Fibroblast of lung (primary cell): ENCODE measurements at regions not wholly inside any gene's neighbourhood (a gene's known extent, or its start where the extent isn't known, plus 50 kb on each side); places are given as distances from the start of the nearest gene placed in this dataset.

ENCODE experiments used
- DNase-seq, 2 donors: peaks; one replicate each; pipeline versions ENCODE4 v3.0.0 to v3.0.0-alpha.2; 2010; ENCODE audit warnings: low read depth in 2 of 2
- H2AFZ ChIP-seq: 2 replicates; pipeline ENCODE4 v1.5.1; 2012; ENCODE audit warnings: low read length, control low read depth, inconsistent platforms
- H3K27ac ChIP-seq: 2 replicates; pipeline ENCODE4 v1.5.1; 2011; ENCODE audit warnings: low read length, control low read depth; ENCODE audit not compliant: insufficient read depth
- H3K27me3 ChIP-seq: 2 replicates; pipeline ENCODE4 v1.5.1; 2011; ENCODE audit warnings: mild to moderate bottlenecking, low read length; ENCODE audit not compliant: control insufficient read depth, insufficient read depth
- H3K36me3 ChIP-seq: 2 replicates; pipeline ENCODE4 v1.5.1; 2011; ENCODE audit warnings: low read length; ENCODE audit not compliant: control insufficient read depth, insufficient read depth
- H3K4me1 ChIP-seq: 2 replicates; pipeline ENCODE4 v1.5.1; 2011; ENCODE audit warnings: low read length; ENCODE audit not compliant: control insufficient read depth, insufficient read depth; ENCODE audit errors: extremely low read depth
- H3K4me2 ChIP-seq: 2 replicates; pipeline ENCODE4 v1.5.1; 2011; ENCODE audit warnings: low read length, control low read depth; ENCODE audit not compliant: insufficient read depth; ENCODE audit errors: extremely low read depth
- H3K4me3 ChIP-seq, 4 experiments: fragments of 200-600 bp in 1 of 4; sonication (generic) in 1 of 4; replicated peaks in 1 of 4; 2 replicates each; pipeline ENCODE4 v1.5.1; 2011 to 2016; ENCODE audit warnings: low read length in 4 of 4, low read depth in 3 of 4, mild to moderate bottlenecking in 3 of 4, control low read depth in 2 of 4, inconsistent platforms in 1 of 4, mixed read lengths in 1 of 4; ENCODE audit not compliant: insufficient read depth in 1 of 4; ENCODE audit errors: control extremely low read depth in 1 of 4
- H3K79me2 ChIP-seq: 2 replicates; pipeline ENCODE4 v1.5.1; 2012; ENCODE audit warnings: mild to moderate bottlenecking, low read length, inconsistent platforms; ENCODE audit not compliant: control insufficient read depth, insufficient read depth
- H3K9ac ChIP-seq: 2 replicates; pipeline ENCODE4 v1.5.1; 2011; ENCODE audit warnings: mild to moderate bottlenecking, low read length, control low read depth; ENCODE audit not compliant: insufficient read depth
- H3K9me3 ChIP-seq: 2 replicates; pipeline ENCODE4 v1.5.1; 2012; ENCODE audit warnings: low read depth, low read length; ENCODE audit not compliant: control insufficient read depth, insufficient read depth
- H4K20me1 ChIP-seq: 2 replicates; pipeline ENCODE4 v1.5.1; 2011; ENCODE audit warnings: low read length; ENCODE audit not compliant: control insufficient read depth, insufficient read depth; ENCODE audit errors: extremely low read depth
- EZH2 ChIP-seq: IDR thresholded peaks from 2 replicates; pipeline ENCODE4 v1.5.1; 2012; ENCODE audit warnings: low read length, control low read depth, mild to moderate bottlenecking; ENCODE audit errors: missing control alignments
- TF ChIP-seq, protein P1 (sequence below), 2 donors: IDR thresholded peaks in 1 of 2; conservative IDR thresholded peaks in 1 of 2; 1 replicate in 1 of 2; 2 replicates in 1 of 2; pipeline ENCODE4 v1.5.1; 2011 to 2012; ENCODE audit warnings: low read length in 2 of 2, control low read depth in 1 of 2, inconsistent platforms in 1 of 2, low read depth in 1 of 2, mild to moderate bottlenecking in 1 of 2

DNA sequence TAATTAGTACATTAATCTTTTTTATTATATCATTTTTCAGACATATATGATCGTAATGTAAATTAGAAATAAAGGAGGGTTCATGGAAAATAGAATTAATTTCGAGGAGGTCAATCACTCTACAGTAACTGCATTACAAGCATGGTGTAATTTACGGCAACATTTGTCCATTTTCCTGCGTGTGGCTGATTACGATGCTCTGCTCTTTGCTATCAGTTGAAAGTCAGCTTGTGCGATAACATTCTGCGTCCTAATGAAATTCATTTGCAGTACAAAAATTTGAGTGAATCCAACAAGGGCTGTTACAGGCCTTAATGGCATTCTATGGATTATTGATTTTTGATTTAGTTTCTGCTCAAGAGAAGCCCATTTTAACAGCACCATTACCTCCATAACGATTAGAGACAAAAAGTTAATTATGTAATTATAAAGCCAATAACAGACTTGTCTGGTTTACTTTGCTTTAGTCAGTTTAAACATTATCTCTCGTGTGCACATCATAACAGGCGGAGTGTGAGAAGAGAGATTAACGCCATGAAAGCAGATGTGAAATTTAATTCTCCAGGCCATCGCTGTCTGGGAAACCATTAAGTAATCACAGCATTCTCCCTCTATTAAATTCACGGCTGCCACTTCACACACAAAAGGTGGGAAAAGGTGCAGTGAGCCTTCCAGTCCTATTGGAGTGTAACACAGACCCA, 256.4 kb upstream of the IRX3 start:
- Histone ChIP-seq H4K20me1 (no peaks in the 10 kb centered on the region), H3K36me3 (no peaks in the 10 kb centered on the region), H3K27me3 (no peaks in the 10 kb centered on the region), H3K79me2 (no peaks in the 10 kb centered on the region), H3K27ac (no peak overlapping the region), H3K9ac (no peak overlapping the region), H3K4me1 (no peaks in the 10 kb centered on the region), H3K4me2 (no peak overlapping the region), H2AFZ (no peak overlapping the region), H3K9me3 (no peaks in the 10 kb centered on the region), H3K4me3 (no peak overlapping the region)
- TF ChIP-seq EZH2: no peak
- TF ChIP-seq, protein P1, sequence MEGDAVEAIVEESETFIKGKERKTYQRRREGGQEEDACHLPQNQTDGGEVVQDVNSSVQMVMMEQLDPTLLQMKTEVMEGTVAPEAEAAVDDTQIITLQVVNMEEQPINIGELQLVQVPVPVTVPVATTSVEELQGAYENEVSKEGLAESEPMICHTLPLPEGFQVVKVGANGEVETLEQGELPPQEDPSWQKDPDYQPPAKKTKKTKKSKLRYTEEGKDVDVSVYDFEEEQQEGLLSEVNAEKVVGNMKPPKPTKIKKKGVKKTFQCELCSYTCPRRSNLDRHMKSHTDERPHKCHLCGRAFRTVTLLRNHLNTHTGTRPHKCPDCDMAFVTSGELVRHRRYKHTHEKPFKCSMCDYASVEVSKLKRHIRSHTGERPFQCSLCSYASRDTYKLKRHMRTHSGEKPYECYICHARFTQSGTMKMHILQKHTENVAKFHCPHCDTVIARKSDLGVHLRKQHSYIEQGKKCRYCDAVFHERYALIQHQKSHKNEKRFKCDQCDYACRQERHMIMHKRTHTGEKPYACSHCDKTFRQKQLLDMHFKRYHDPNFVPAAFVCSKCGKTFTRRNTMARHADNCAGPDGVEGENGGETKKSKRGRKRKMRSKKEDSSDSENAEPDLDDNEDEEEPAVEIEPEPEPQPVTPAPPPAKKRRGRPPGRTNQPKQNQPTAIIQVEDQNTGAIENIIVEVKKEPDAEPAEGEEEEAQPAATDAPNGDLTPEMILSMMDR (conservative IDR thresholded peaks at IDR 0.05 in 1 of 2, IDR thresholded peaks at IDR 0.05 in 1 of 2; ENCODE audit: low read depth in 1 of 2, low read length in 2 of 2): no peak
- no peak for DNase-seq

DNA sequence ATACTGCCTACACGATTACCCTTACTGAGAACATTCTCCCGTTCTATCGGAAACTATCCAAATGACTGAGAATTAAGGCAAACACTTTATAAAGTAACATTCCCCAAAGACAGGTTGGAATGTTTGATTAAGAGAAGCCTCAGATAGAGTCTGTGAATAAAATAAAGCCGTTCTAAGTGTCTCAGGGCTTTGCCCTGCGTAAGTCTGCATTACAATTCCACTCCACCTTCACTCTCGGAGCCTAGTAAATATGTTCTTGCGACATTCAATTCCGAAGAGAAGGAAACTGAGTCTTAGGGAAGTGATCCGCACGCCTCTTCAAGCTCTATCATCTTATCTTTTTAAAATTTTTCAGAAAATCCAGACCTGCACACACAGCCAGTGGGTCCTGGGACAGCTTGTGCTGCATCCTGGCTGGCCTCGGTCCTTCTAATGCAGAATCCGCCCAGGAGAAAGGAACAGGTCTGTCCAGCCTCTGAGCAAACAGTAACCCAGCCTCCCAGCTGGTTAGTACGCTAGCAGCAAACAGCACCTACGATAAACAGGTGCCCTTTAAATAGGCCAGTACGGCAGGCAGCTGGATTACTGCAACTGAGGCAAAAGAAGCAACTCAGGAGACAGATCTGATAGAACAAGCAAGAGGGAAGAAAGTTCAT, 254.1 kb upstream of the IRX3 start:
- no peak overlapping the region for H3K9ac ChIP-seq
- DNase-seq: no peak
- no peaks in the 10 kb centered on the region for H3K36me3 ChIP-seq
- H3K79me2 ChIP-seq: no peaks in the 10 kb centered on the region
- no peaks in the 10 kb centered on the region for H3K4me1 ChIP-seq
- H3K27ac ChIP-seq: no peak overlapping the region
- TF ChIP-seq, protein P1 (conservative IDR thresholded peaks at IDR 0.05 in 1 of 2, IDR thresholded peaks at IDR 0.05 in 1 of 2; ENCODE audit: low read depth in 1 of 2, low read length in 2 of 2): no peak
- no peak for TF ChIP-seq EZH2
- H4K20me1 ChIP-seq: no peaks in the 10 kb centered on the region
- H2AFZ ChIP-seq: no peak overlapping the region
- no peak overlapping the region for H3K4me2 ChIP-seq
- H3K9me3 ChIP-seq: no peaks in the 10 kb centered on the region
- no peak overlapping the region for H3K4me3 ChIP-seq
- no peaks in the 10 kb centered on the region for H3K27me3 ChIP-seq

- Histone ChIP-seq H3K4me2 (no peak overlapping the region), H4K20me1 (no peaks in the 10 kb centered on the region), H3K27ac (no peak overlapping the region), H3K9me3 (no peaks in the 10 kb centered on the region), H3K4me3 (no peak overlapping the region), H3K36me3 (no peaks in the 10 kb centered on the region), H3K9ac (no peak overlapping the region), H3K27me3 (no peaks in the 10 kb centered on the region), H2AFZ (no peak overlapping the region), H3K79me2 (no peaks in the 10 kb centered on the region), H3K4me1 (no peaks in the 10 kb centered on the region)
- TF ChIP-seq, protein P1 (conservative IDR thresholded peaks at IDR 0.05 in 1 of 2, IDR thresholded peaks at IDR 0.05 in 1 of 2; ENCODE audit: low read depth in 1 of 2, low read length in 2 of 2): no peak
- TF ChIP-seq EZH2: no peak
- DNase-seq: no peak
These were observed 251.7 kb upstream of the IRX3 start for GRCh38 chr16:54538276-54538675.
